COLO668 (cell line): ENCODE measurements at regions not wholly inside any gene's neighbourhood (a gene's known extent, or its start where the extent isn't known, plus 50 kb on each side); places are given as distances from the start of the nearest gene placed in this dataset.

ENCODE experiments used
- DNase-seq: peaks from one replicate; lab custom pipeline; 2025; ENCODE audit not compliant: unreplicated experiment; lab: John Stamatoyannopoulos, UW

- no peak for DNase-seq
These were observed 349.1 kb upstream of the PTPRD start for GRCh38 chr9:10961883-10962282.

DNA sequence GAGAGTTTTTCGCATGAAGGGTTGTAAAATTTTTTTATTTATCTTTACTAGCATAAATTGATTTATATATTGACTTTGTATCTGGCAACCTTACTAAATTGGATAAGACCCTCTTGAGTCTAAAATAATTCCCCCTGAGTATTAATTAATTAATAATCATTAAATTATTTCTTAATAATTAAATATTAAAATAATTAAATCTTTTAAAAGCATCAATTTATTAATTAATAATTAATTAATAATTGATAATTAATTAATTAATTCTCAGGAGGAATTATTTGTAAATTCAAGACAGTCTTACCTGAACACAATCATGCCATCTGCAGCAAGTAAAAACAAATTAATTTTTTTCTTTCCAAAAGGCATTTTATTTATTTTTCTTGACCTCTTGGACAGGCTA lies 370.4 kb upstream of the PTPRD start:
- DNase-seq = no peak

GRCh38 chr9:10999646-11000045 lies 386.8 kb upstream of the PTPRD start:
- no peak for DNase-seq

GRCh38 chr9:11001546-11001945 lies 388.7 kb upstream of the PTPRD start:
- DNase-seq = no peak

- DNase-seq = no peak
These were observed 389.9 kb upstream of the PTPRD start for GRCh38 chr9:11002705-11003104.

DNA sequence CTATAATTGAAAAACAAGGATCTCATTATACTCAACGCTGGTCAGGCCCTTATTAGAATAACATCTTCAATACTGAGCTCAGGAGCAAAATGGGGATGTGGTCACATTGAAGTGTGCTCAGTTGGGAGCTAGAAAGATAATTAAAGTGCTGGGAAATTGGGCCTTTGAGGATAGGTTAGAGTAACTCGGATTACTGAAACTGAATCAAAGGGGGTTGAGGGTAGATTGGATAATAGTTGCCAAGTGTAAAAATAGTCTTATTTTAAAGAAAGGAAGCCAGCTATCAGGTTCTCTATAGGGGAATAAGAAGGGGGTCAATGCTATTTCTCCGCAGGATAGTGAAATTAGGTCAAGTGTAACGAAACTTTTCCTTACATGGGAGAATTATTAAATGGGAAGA lies 391.0 kb upstream of the PTPRD start:
- no peak for DNase-seq

GRCh38 chr9:11011696-11012095 lies 398.9 kb upstream of the PTPRD start:
- no peak for DNase-seq

- no peak for DNase-seq
These were observed 403.3 kb upstream of the PTPRD start for GRCh38 chr9:11016081-11016480.

DNA sequence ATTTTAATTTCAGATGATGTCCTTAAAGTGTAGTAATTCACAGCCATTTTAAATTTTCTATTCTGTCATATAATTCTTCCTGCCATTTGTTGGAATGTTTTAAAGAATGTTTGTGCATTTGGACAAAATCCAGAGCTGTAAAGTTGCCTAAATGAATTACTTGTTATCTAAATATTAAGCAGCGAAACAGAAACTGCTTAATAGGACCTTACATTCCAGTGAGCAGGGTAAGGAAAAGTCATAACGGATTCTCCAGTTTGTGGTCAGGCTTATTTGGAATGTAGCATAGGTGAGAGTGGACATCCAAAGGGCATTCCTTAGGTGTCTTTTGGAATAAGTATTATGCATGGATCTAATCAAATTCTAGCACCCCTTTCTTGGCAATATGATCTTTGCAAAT lies 410.4 kb upstream of the PTPRD start:
- no peak for DNase-seq

DNA sequence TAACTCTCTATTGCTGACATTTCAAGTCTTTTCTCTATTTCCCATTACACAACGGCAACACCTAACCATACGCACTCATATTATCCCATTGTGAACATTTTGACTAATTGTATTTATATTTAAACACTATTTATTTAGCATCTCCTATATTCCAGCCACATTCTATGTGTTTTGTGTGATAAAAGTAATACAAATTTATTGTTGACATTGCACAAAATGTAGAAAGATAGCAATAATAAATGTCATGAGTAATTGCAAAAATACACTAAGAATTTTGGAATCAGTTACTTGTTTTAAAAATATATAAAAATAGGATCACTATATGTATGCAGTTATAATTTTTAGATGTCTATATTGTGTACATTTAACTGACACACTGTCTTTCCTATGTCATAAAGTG lies 413.0 kb upstream of the PTPRD start:
- no peak for DNase-seq

- DNase-seq = no peak
These were observed 425.6 kb upstream of the PTPRD start for GRCh38 chr9:11038366-11038765.

DNA sequence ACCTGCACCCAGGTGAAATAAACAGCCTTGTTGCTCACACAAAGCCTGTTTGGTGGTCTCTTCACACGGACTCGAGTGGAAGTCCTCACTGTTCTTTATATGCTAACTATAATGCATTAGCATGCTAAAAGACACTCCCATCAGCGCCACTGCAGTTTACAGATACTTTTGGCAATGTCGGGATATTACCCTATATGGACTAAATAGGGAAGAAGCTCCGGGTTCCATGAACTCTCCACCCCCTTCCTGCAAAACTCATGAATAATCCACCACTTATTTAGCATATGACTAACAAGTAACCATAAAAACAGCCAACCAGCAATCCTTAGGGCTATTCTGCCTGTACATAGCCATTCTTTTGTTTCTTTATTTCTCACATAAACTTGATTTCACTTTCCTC lies 426.2 kb upstream of the PTPRD start:
- no peak for DNase-seq

- DNase-seq = no peak
These were observed 432.8 kb upstream of the PTPRD start for GRCh38 chr9:11045589-11045988.

GRCh38 chr9:11063263-11063662 lies 450.5 kb upstream of the PTPRD start:
- no peak for DNase-seq

GRCh38 chr9:11064909-11065308 lies 452.1 kb upstream of the PTPRD start:
- DNase-seq = no peak

DNA sequence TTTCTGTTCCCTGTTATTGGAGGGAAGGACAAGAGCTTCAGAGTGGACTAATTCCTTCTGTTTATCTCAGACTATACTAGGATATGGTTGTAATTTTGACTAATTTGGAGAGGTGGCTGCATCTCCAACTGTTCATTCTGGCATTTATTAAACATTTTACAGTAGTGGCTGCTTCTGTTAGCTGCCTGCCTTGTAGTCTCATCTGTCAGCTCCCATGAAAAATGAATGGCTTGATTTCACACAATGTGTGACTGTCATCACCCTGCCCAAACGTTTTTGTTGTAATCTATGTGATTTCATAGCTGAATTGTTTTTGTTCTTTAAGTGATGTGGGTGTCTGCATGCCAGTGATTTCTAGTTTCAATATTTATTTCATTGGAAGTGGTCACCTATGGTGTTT lies 459.4 kb upstream of the PTPRD start:
- DNase-seq = no peak

GRCh38 chr9:11086561-11086960 lies 473.8 kb upstream of the PTPRD start:
- DNase-seq = no peak

DNA sequence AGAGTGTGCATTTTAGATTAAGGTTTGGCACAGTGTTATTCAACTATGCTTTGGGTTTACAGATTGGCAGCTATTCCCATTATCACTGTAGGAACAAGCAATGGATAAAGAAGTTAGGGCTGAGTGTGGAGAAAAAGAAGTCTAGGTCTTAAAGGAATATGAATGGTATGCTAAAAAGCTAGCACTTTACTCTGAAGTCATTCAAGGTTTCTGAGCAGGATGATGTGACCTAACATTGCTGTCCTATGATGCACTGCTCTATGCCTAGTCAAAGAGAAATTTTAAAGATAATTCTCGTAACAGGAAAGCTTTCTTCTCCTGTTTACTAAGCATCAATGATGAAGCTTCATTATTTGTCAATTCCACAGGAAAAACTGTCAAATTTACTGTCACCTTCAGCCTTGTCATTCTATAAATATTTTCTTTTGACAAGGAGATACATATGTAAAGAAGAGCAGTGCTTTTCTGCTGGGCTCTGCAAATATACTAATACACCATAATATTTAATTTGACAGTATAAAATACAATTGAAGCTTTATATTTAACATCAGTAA lies 476.1 kb upstream of the PTPRD start:
- no peak for DNase-seq

- DNase-seq = no peak
These were observed 480.2 kb upstream of the PTPRD start for GRCh38 chr9:11092974-11093373.

DNA sequence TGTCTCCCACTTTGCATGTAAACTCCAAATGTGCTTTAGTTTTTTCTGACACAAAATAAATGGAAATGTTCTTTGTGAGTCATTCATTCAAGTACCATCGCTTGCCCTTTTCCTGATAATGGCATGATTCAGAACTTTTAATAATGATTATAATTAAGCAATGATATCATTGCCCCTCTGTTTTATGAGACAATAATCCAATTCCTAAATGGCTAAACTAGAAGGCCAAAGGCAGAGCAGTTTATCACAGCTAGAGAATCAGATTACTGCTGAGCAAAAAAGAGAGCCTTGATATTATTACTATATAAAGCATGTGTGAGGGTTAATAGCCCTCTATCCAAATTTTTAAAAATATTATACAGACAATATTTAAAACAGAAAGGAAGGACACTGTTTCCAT lies 484.2 kb upstream of the PTPRD start:
- DNase-seq = no peak

- DNase-seq = no peak
These were observed 490.7 kb upstream of the PTPRD start for GRCh38 chr9:11103525-11103924.

- DNase-seq = no peak
These were observed 494.4 kb upstream of the PTPRD start for GRCh38 chr9:11107196-11107595.

DNA sequence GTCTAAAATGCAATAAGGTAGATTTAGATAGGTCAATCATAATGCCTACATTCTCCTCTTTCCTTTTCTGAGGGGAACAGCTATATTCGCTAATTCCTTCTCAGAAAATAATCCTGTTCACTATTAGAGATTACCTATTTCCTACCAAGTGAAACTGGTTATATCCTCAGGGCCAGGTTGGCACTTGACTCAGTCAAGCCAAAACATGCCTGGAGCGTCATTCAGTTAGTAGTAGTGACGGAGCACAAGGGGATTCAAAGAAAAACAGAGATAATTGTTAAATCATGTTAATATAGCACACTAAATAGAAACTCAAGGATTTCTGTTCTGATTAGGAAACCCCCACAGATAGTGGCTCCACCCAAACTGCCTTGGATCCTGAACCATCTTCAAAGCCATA lies 515.4 kb upstream of the PTPRD start:
- no peak for DNase-seq

DNA sequence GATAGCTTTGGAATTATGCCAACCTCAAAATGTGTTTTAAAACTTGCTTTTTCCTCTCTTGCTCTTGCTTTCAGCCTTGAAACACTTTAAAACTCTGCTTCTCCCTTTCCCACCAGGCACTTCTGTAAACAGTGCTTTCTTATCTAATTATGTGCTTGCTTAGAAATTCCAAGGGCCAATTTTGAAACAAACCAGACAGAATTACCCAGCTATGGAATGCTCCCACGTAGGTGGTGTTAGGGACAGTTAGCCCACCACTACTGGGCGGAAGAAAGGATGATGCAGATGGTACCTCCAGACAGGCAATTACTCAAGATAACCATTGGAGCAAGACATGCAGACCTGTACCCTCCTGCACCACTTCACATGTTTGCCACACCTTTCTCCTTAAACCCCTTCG lies 523.0 kb upstream of the PTPRD start:
- no peak for DNase-seq
